Sigmoid colon (tissue), 6 donors: ENCODE measurements at regions not wholly inside any gene's neighbourhood (a gene's known extent, or its start where the extent isn't known, plus 50 kb on each side); places are given as distances from the start of the nearest gene placed in this dataset.

ENCODE experiments used
- DNase-seq: peaks from one replicate; pipeline ENCODE4 v3.0.0-alpha.2; 2019
- H3K27ac ChIP-seq, 4 donors: fragments of 200-600 bp; sonication (generic); one replicate each; pipeline ENCODE4 v1.5.1; 2016 to 2019; ENCODE audit warnings: mild to moderate bottlenecking in 1 of 4
- H3K27me3 ChIP-seq, 3 donors: fragments of 200-600 bp; sonication (generic); one replicate each; pipeline ENCODE4 v1.5.1; 2019; ENCODE audit warnings: mild to moderate bottlenecking in 1 of 3
- H3K36me3 ChIP-seq, 4 donors: fragments of 200-600 bp; sonication (generic); one replicate each; pipeline ENCODE4 v1.5.1; 2016 to 2019
- H3K4me1 ChIP-seq, 4 donors: fragments of 200-600 bp; sonication (generic); one replicate each; pipeline ENCODE4 v1.5.1; 2017 to 2019
- H3K4me3 ChIP-seq, 4 donors: fragments of 200-600 bp; sonication (generic); one replicate each; pipeline ENCODE4 v1.5.1; 2017 to 2019; ENCODE audit warnings: mild to moderate bottlenecking in 2 of 4, moderate library complexity in 1 of 4
- H3K9me3 ChIP-seq, 4 donors: fragments of 200-600 bp in 3 of 4; sonication (generic) in 3 of 4; one replicate each; pipeline versions ENCODE4 v1.5.1 to v1.6.1; 2013 to 2019
- EP300 ChIP-seq, 4 donors: sonication (generic); formaldehyde crosslinking; IDR thresholded peaks; one replicate each; pipeline ENCODE4 v1.6.1; 2017; ENCODE audit warnings: antibody characterized with exemption in 4 of 4
- POLR2A ChIP-seq, 2 donors: fragments of 450-650 bp; IDR thresholded peaks; one replicate each; pipeline ENCODE4 v1.6.1; 2016; ENCODE audit warnings: antibody characterized with exemption in 2 of 2, mild to moderate bottlenecking in 2 of 2, moderate library complexity in 2 of 2
- POLR2AphosphoS5 ChIP-seq, 4 donors: sonication (generic); formaldehyde crosslinking; IDR thresholded peaks; one replicate each; pipeline ENCODE4 v1.6.1; 2017; ENCODE audit warnings: antibody characterized with exemption in 4 of 4
- WGBS, 2 donors: extraction: QIAGEN DNeasy Blood & Tissue Kit; methylation state at CpG; one replicate each; pipeline ENCODE4 v1.1.7; 2013; 5-methylcytosine and 5-hydroxymethylcytosine counted together
- intact Hi-C: fragments of 100-400 bp; cut with DNase I; formaldehyde crosslinking; loops from one replicate; pipeline ENCODE4 v1.15.1; 2023
- TF ChIP-seq, protein P1 (sequence below), 4 experiments: fragments of 450-650 bp in 3 of 4; fragments of 200-600 bp in 1 of 4; IDR thresholded peaks; one replicate each; pipeline ENCODE4 v1.5.1; 2016 to 2019; ENCODE audit warnings: antibody characterized with exemption in 4 of 4, mild to moderate bottlenecking in 3 of 4, moderate library complexity in 2 of 4
- donor health status: healthy with polysubstance abuse.
- donor health status: healthy.

GRCh38 chr14:50045837-50046236 is 70.5 kb downstream of the VCPKMT start:
- H3K27ac ChIP-seq = peak overlapping the region; percentile 66 to 79 (median 72)

DNA sequence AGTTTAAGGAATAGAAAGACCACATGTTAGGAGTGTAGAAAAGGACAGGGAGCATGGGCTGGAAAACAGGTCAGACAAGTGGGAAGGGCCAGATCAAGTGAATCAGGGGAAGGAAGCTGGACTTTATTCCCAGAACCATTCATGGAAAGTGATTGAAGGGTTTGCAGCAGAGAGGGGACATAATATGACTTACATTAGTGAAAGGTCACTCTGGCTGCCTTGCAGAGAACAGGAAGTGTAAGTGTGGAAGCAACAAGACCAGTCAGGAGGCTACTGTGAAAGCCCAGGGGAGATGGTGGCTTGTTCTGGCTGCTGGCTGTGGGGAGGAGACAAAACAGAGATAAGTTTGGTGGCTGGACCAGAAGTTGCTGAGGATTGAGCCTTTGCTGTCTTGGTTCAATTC is 69.1 kb downstream of the VCPKMT start:
- Histone ChIP-seq H3K9me3 (no peaks in the 10 kb centered on the region), H3K4me1 (peaks cover 0 to 21% (median 20%) of the 10 kb centered on the region in 4 donors), H3K27me3 (no peaks in the 10 kb centered on the region), H3K36me3 (no peaks in the 10 kb centered on the region), H3K4me3 (no peak overlapping the region), H3K27ac (peak overlapping the region in 2 of 4 donors; percentile 27 to 79)
- TF ChIP-seq, protein P1, sequence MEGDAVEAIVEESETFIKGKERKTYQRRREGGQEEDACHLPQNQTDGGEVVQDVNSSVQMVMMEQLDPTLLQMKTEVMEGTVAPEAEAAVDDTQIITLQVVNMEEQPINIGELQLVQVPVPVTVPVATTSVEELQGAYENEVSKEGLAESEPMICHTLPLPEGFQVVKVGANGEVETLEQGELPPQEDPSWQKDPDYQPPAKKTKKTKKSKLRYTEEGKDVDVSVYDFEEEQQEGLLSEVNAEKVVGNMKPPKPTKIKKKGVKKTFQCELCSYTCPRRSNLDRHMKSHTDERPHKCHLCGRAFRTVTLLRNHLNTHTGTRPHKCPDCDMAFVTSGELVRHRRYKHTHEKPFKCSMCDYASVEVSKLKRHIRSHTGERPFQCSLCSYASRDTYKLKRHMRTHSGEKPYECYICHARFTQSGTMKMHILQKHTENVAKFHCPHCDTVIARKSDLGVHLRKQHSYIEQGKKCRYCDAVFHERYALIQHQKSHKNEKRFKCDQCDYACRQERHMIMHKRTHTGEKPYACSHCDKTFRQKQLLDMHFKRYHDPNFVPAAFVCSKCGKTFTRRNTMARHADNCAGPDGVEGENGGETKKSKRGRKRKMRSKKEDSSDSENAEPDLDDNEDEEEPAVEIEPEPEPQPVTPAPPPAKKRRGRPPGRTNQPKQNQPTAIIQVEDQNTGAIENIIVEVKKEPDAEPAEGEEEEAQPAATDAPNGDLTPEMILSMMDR (IDR thresholded peaks at IDR 0.05) = no peak
- TF ChIP-seq POLR2AphosphoS5 (IDR thresholded peaks at IDR 0.05) = no peak
- TF ChIP-seq POLR2A (IDR thresholded peaks at IDR 0.05) = no peak
- TF ChIP-seq EP300 (IDR thresholded peaks at IDR 0.05) = no peak
- intact Hi-C loops = no loop called here
- no peak for DNase-seq

More at GRCh38 chr14:50045837-50046236, 70.5 kb downstream of the VCPKMT start:
- no peak for TF ChIP-seq POLR2A (IDR thresholded peaks at IDR 0.05)
- TF ChIP-seq, protein P1 (IDR thresholded peaks at IDR 0.05) = no peak
- Histone ChIP-seq H3K36me3 (no peaks in the 10 kb centered on the region), H3K4me3 (no peak overlapping the region), H3K27me3 (no peaks in the 10 kb centered on the region), H3K4me1 (peaks cover 0 to 21% (median 20%) of the 10 kb centered on the region in 4 donors), H3K9me3 (no peaks in the 10 kb centered on the region)
- WGBS, 2 donors = 97 to 98% methylated on average over 2 of the region's 2 CpGs
- DNase-seq = no peak
- intact Hi-C loops = no loop called here

- H3K4me1 ChIP-seq = peaks cover 0 to 15% (median 14%) of the 10 kb centered on the region in 4 donors
- H3K36me3 ChIP-seq = no peaks in the 10 kb centered on the region
- TF ChIP-seq POLR2AphosphoS5 (IDR thresholded peaks at IDR 0.05) = no peak
- TF ChIP-seq EP300 (IDR thresholded peaks at IDR 0.05) = no peak
- TF ChIP-seq POLR2A (IDR thresholded peaks at IDR 0.05) = no peak
- TF ChIP-seq, protein P1 (IDR thresholded peaks at IDR 0.05) = no peak
- no peaks in the 10 kb centered on the region for H3K27me3 ChIP-seq
- intact Hi-C loops = no loop called here
- H3K9me3 ChIP-seq = no peaks in the 10 kb centered on the region
- DNase-seq = no peak
- H3K27ac ChIP-seq = no peak overlapping the region
- WGBS, 2 donors = 95% methylated on average over 4 of the region's 4 CpGs
- no peak overlapping the region for H3K4me3 ChIP-seq
Measured at GRCh38 chr14:50049093-50049492, 67.3 kb downstream of the VCPKMT start.

GRCh38 chr14:50049703-50050570 is 66.4 kb downstream of the VCPKMT start:
- WGBS, 2 donors = 96% methylated on average over 20 of the region's 20 CpGs
- H3K27ac ChIP-seq = no peak overlapping the region
- H3K4me3 ChIP-seq = no peak overlapping the region
- intact Hi-C loops = no loop called here
- H3K36me3 ChIP-seq = no peaks in the 10 kb centered on the region
- no peak for TF ChIP-seq EP300 (IDR thresholded peaks at IDR 0.05)
- TF ChIP-seq POLR2A (IDR thresholded peaks at IDR 0.05) = no peak
- TF ChIP-seq, protein P1 (IDR thresholded peaks at IDR 0.05) = no peak
- TF ChIP-seq POLR2AphosphoS5 (IDR thresholded peaks at IDR 0.05) = no peak
- peaks cover 0 to 6% (median 6%) of the 10 kb centered on the region in 4 donors for H3K4me1 ChIP-seq
- no peaks in the 10 kb centered on the region for H3K9me3 ChIP-seq
- no peak for DNase-seq
- H3K27me3 ChIP-seq = no peaks in the 10 kb centered on the region
